Activated CD4-positive, CD25-positive, alpha-beta regulatory T cell treated with anti-CD3 and anti-CD28 coated beads, Interleukin-2, amount 50 U/mL, for 16 hours (primary cell): ENCODE measurements at regions not wholly inside any gene's neighbourhood (a gene's known extent, or its start where the extent isn't known, plus 50 kb on each side); places are given as distances from the start of the nearest gene placed in this dataset.
"Not testable (repeated sequence)": the region's sequence is repeated elsewhere in the genome, so short reads cannot be mapped to it uniquely, and the experiment has no call there.

Experiments used
- DNase-seq: peaks from one replicate; pipeline ENCODE4 v3.0.0-alpha.2; 2020; ENCODE audit warnings: low read depth, low spot score

- DNase-seq = no peak
These were observed 181.6 kb upstream of the GHR start for GRCh38 chr5:42241636-42242035.

GRCh38 chr5:42242210-42242609 lies 181.0 kb upstream of the GHR start:
- no peak for DNase-seq

- no peak for DNase-seq
These were observed 180.3 kb upstream of the GHR start for GRCh38 chr5:42242881-42243485.

- no peak for DNase-seq
These were observed 170.9 kb upstream of the GHR start for GRCh38 chr5:42252306-42252705.

GRCh38 chr5:42259914-42260313 lies 163.3 kb upstream of the GHR start:
- DNase-seq = not testable (repeated sequence)

GRCh38 chr5:42267091-42267490 lies 156.1 kb upstream of the GHR start:
- DNase-seq = no peak

- not testable (repeated sequence) for DNase-seq
These were observed 155.1 kb upstream of the GHR start for GRCh38 chr5:42268170-42268569.

GRCh38 chr5:42268630-42269029 lies 154.6 kb upstream of the GHR start:
- DNase-seq = no peak

GRCh38 chr5:42270771-42271170 lies 152.5 kb upstream of the GHR start:
- no peak for DNase-seq

GRCh38 chr5:42274913-42275312 lies 148.3 kb upstream of the GHR start:
- no peak for DNase-seq

GRCh38 chr5:42277293-42277692 lies 145.9 kb upstream of the GHR start:
- no peak for DNase-seq

GRCh38 chr5:42284584-42284983 lies 138.7 kb upstream of the GHR start:
- DNase-seq = no peak

GRCh38 chr5:42285230-42285629 lies 138.0 kb upstream of the GHR start:
- no peak for DNase-seq

- no peak for DNase-seq
These were observed 122.7 kb upstream of the GHR start for GRCh38 chr5:42300496-42300895.

GRCh38 chr5:42301349-42301748 lies 121.9 kb upstream of the GHR start:
- no peak for DNase-seq

GRCh38 chr5:42302186-42302585 lies 121.1 kb upstream of the GHR start:
- no peak for DNase-seq

GRCh38 chr5:42306287-42306686 lies 117.0 kb upstream of the GHR start:
- DNase-seq = no peak

- no peak for DNase-seq
These were observed 113.4 kb upstream of the GHR start for GRCh38 chr5:42309865-42310264.

GRCh38 chr5:42315214-42315613 lies 108.0 kb upstream of the GHR start:
- DNase-seq = no peak

- no peak for DNase-seq
These were observed 105.7 kb upstream of the GHR start for GRCh38 chr5:42317575-42317974.

- not testable (repeated sequence) for DNase-seq
These were observed 103.7 kb upstream of the GHR start for GRCh38 chr5:42319546-42319945.

- no peak for DNase-seq
These were observed 101.5 kb upstream of the GHR start for GRCh38 chr5:42321785-42322184.

- DNase-seq = no peak
These were observed 86.1 kb upstream of the GHR start for GRCh38 chr5:42337143-42337542.

GRCh38 chr5:42337607-42338006 lies 85.6 kb upstream of the GHR start:
- DNase-seq = no peak
